Endothelial cell of umbilical vein (primary cell): ENCODE measurements at regions not wholly inside any gene's neighbourhood (a gene's known extent, or its start where the extent isn't known, plus 50 kb on each side); places are given as distances from the start of the nearest gene placed in this dataset.

ENCODE experiments used
- BruUV-seq: library from RNA; stranded (reverse); fragments of 400-500 nt; replicated peaks from 2 replicates; lab custom pipeline; 2021; lab: Mats Ljungman, UMichigan
- CTCF ChIA-PET: fragments of 300-600, 350-600 bp; sonication (Branson Sonifier 250); formaldehyde crosslinking; loops from one replicate; lab custom pipeline; 2021; ENCODE audit warnings: antibody characterized with exemption, inconsistent platforms; lab: Charles Lee
- POLR2A ChIA-PET: fragments of 300-600, 350-600 bp; sonication (Branson Sonifier 250); formaldehyde crosslinking; loops from one replicate; lab custom pipeline; 2021; ENCODE audit warnings: antibody characterized with exemption, inconsistent platforms; lab: Charles Lee
- DNase-seq: peaks from one replicate; pipeline ENCODE4 v3.0.0-alpha.2; 2011; ENCODE audit warnings: low read depth, low spot score
- FAIRE-seq: peaks from 2 replicates; lab custom pipeline; 2011; peaks lifted over from hg19 to GRCh38; lab: Jason Lieb, UNC
- H2AFZ ChIP-seq: 2 replicates; pipeline ENCODE4 v1.6.0; 2012; ENCODE audit warnings: low read depth, low read length, control low read depth, inconsistent platforms
- H3K27ac ChIP-seq: 2 replicates; pipeline ENCODE4 v1.5.1; 2011; ENCODE audit warnings: low read depth, mild to moderate bottlenecking, control low read depth, low read length, moderate library complexity; ENCODE audit not compliant: insufficient read depth
- H3K27me3 ChIP-seq, 2 experiments: 2 replicates each; pipeline versions ENCODE4 v1.6.0 to v1.6.1; 2011; ENCODE audit warnings: low read length in 2 of 2, mixed read lengths in 1 of 2; ENCODE audit not compliant: control insufficient read depth in 2 of 2, insufficient read depth in 2 of 2
- H3K36me3 ChIP-seq, 2 experiments: 2 replicates in 1 of 2; 3 replicates in 1 of 2; pipeline ENCODE4 v1.5.1; 2011; ENCODE audit warnings: low read length in 2 of 2, mild to moderate bottlenecking in 1 of 2, moderate library complexity in 1 of 2; ENCODE audit not compliant: control insufficient read depth in 2 of 2, insufficient read depth in 2 of 2; ENCODE audit errors: extremely low read depth in 1 of 2
- H3K4me1 ChIP-seq: 3 replicates; pipeline ENCODE4 v1.5.1; 2011; ENCODE audit warnings: mild to moderate bottlenecking, low read length; ENCODE audit not compliant: control insufficient read depth, insufficient read depth; ENCODE audit errors: extremely low read depth
- H3K4me2 ChIP-seq: 2 replicates; pipeline ENCODE4 v1.6.1; 2011; ENCODE audit warnings: low read length, control low read depth, mixed read lengths; ENCODE audit not compliant: insufficient read depth
- H3K4me3 ChIP-seq, 3 experiments: fragments of 200-600 bp in 1 of 3; sonication (generic), shearing (Covaris generic) in 1 of 3; replicated peaks in 1 of 3; 2 replicates each; pipeline ENCODE4 v1.5.1; 2011 to 2016; ENCODE audit warnings: control low read depth in 3 of 3, low read length in 3 of 3, mild to moderate bottlenecking in 2 of 3, inconsistent platforms in 1 of 3, low read depth in 1 of 3, moderate library complexity in 1 of 3; ENCODE audit not compliant: insufficient read depth in 1 of 3
- H3K79me2 ChIP-seq: 2 replicates; pipeline ENCODE4 v1.6.0; 2012; ENCODE audit warnings: low read length, inconsistent platforms; ENCODE audit not compliant: control insufficient read depth, insufficient read depth
- H3K9ac ChIP-seq: replicated peaks from 2 replicates; pipeline ENCODE3; 2011; ENCODE audit warnings: low read length, control low read depth; ENCODE audit not compliant: insufficient read depth; ENCODE audit errors: extremely low read depth
- H3K9me1 ChIP-seq: replicated peaks from 3 replicates; pipeline ENCODE4 v1.6.0; 2011; ENCODE audit warnings: mild to moderate bottlenecking, low read length; ENCODE audit not compliant: control insufficient read depth, insufficient read depth; ENCODE audit errors: extremely low read depth
- H3K9me3 ChIP-seq: replicated peaks from 2 replicates; pipeline ENCODE4 v1.5.1; 2012; ENCODE audit warnings: low read length, inconsistent platforms; ENCODE audit not compliant: control insufficient read depth, insufficient read depth
- H4K20me1 ChIP-seq: replicated peaks from 2 replicates; pipeline ENCODE3; 2011; ENCODE audit warnings: mild to moderate bottlenecking, low read length; ENCODE audit not compliant: control insufficient read depth, insufficient read depth; ENCODE audit errors: extremely low read depth
- EZH2 ChIP-seq: IDR thresholded peaks from 2 replicates; pipeline ENCODE4 v1.6.1; 2012; ENCODE audit warnings: borderline replicate concordance, low read depth, mild to moderate bottlenecking, moderate library complexity, low read length, inconsistent platforms; ENCODE audit not compliant: severe bottlenecking
- FOS ChIP-seq: IDR thresholded peaks from 2 replicates; pipeline ENCODE4 v1.6.1; 2011; ENCODE audit warnings: mild to moderate bottlenecking, low read length, moderate library complexity, borderline replicate concordance; ENCODE audit not compliant: insufficient read depth
- GATA2 ChIP-seq: IDR thresholded peaks from 2 replicates; pipeline ENCODE4 v1.7.0; 2011; ENCODE audit warnings: low read depth, mild to moderate bottlenecking, moderate library complexity, mixed read lengths, low read length; ENCODE audit not compliant: insufficient read length, insufficient read depth
- JUN ChIP-seq: IDR thresholded peaks from 2 replicates; pipeline ENCODE4 v1.6.1; 2011; ENCODE audit warnings: borderline replicate concordance, low read depth; ENCODE audit not compliant: insufficient read length, insufficient read depth
- MYC ChIP-seq: IDR thresholded peaks from one replicate; pipeline ENCODE4 v1.6.1; 2011; ENCODE audit warnings: mild to moderate bottlenecking, low read depth, low read length
- POLR2A ChIP-seq: IDR thresholded peaks from 2 replicates; pipeline ENCODE4 v1.6.1; 2012; ENCODE audit warnings: low read depth, mild to moderate bottlenecking, control low read depth, low read length
- POLR2AphosphoS5 ChIP-seq: IDR thresholded peaks from 2 replicates; pipeline ENCODE4 v1.6.1; 2012; ENCODE audit warnings: low read depth, mild to moderate bottlenecking, control low read depth, low read length, moderate library complexity; ENCODE audit not compliant: insufficient read depth
- dilution Hi-C: fragments of 300-500 bp; cut with MboI; formaldehyde crosslinking; loops from one replicate; pipeline ENCODE4 v1.15.0; 2019; ENCODE audit warnings: low sequenced_read_pairs; ENCODE audit not compliant: extremely low pct_ligation_motif_present
- intact Hi-C: fragments of 100-400 bp; cut with micrococcal nuclease; formaldehyde crosslinking; loops from one replicate; pipeline ENCODE4 v1.10.0; 2022
- TF ChIP-seq, protein P1 (sequence below), 2 donors: IDR thresholded peaks; 1 replicate in 1 of 2; 2 replicates in 1 of 2; pipeline ENCODE4 v1.5.1; 2011; ENCODE audit warnings: low read length in 2 of 2, mild to moderate bottlenecking in 2 of 2, moderate library complexity in 2 of 2, control low read depth in 1 of 2, inconsistent platforms in 1 of 2, low read depth in 1 of 2; ENCODE audit not compliant: insufficient read depth in 1 of 2; ENCODE audit errors: extremely low read depth in 1 of 2

DNA sequence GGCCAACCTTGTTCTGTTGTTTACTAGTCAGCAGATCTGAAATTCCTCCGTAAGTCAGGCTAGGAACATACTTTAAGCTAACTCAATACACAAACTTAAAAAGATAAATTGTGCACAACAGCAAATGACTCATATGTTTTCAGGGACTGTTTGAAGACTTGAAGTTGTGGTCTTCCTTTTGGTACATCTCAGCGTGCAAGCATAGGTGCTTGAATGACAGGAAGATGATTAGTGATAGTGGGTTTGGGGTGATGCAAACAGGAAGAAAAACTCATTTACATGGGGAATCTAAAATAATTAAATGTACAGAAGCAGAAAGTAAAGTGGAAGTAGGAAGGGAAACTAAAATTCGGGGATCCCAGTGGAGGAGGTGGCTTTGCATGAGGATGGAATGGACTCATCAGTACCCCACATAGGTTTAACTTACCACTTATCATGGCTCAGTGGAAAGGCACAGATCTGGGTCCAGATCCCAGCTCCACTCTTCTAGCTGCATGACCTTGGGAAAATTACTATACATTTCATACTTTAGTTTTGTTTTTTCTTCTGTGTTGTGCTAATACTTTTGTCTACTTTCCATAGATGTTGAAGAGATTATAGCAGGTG lies 122.3 kb downstream of the XCL2 start:
- CTCF ChIA-PET = interaction anchor here (0.9 to 1.8 kb wide), 3 partner anchors 12 to 186 kb away, joined by 3 to 5 read pairs (median 5); no protein-coding TSS in a partner anchor
- H3K4me1 ChIP-seq = no peaks in the 10 kb centered on the region
- no peak overlapping the region for H3K4me2 ChIP-seq
- no peaks in the 10 kb centered on the region for H4K20me1 ChIP-seq
- POLR2A ChIA-PET = no interaction called here
- H3K27ac ChIP-seq = no peak overlapping the region
- TF ChIP-seq, protein P1, sequence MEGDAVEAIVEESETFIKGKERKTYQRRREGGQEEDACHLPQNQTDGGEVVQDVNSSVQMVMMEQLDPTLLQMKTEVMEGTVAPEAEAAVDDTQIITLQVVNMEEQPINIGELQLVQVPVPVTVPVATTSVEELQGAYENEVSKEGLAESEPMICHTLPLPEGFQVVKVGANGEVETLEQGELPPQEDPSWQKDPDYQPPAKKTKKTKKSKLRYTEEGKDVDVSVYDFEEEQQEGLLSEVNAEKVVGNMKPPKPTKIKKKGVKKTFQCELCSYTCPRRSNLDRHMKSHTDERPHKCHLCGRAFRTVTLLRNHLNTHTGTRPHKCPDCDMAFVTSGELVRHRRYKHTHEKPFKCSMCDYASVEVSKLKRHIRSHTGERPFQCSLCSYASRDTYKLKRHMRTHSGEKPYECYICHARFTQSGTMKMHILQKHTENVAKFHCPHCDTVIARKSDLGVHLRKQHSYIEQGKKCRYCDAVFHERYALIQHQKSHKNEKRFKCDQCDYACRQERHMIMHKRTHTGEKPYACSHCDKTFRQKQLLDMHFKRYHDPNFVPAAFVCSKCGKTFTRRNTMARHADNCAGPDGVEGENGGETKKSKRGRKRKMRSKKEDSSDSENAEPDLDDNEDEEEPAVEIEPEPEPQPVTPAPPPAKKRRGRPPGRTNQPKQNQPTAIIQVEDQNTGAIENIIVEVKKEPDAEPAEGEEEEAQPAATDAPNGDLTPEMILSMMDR (IDR thresholded peaks at IDR 0.05; ENCODE audit: extremely low read depth in 1 of 2, insufficient read depth in 1 of 2, low read depth in 1 of 2, low read length in 2 of 2) = no peak
- TF ChIP-seq POLR2AphosphoS5 = no peak
- TF ChIP-seq FOS = no peak
- TF ChIP-seq JUN = no peak
- TF ChIP-seq EZH2 = no peak
- TF ChIP-seq POLR2A = no peak
- no peak for TF ChIP-seq GATA2
- TF ChIP-seq MYC = no peak
- BruUV-seq = no TSS peak
- H3K9ac ChIP-seq = no peak overlapping the region
- H3K79me2 ChIP-seq = no peaks in the 10 kb centered on the region
- H3K36me3 ChIP-seq = no peaks in the 10 kb centered on the region
- H3K9me1 ChIP-seq = no peaks in the 10 kb centered on the region
- intact Hi-C loops (no loop called here), dilution Hi-C loops (no loop called here)
- H3K9me3 ChIP-seq = no peaks in the 10 kb centered on the region
- no peak overlapping the region for H2AFZ ChIP-seq
- DNase-seq = no peak
- no peaks in the 10 kb centered on the region for H3K27me3 ChIP-seq
- no peak overlapping the region for H3K4me3 ChIP-seq
- no peak for FAIRE-seq
